ENCODE measurements at regions not wholly inside any gene's neighbourhood (a gene's known extent, or its start where the extent isn't known, plus 50 kb on each side); places are given as distances from the start of the nearest gene placed in this dataset.
"Not testable (repeated sequence)": the region's sequence is repeated elsewhere in the genome, so short reads cannot be mapped to it uniquely, and the experiment has no call there.

GRCh38 chr6:9921366-9921765, 493.5 kb downstream of the TFAP2A start:
- no peak for DNase-seq

- no peak for DNase-seq
These were observed 499.9 kb downstream of the TFAP2A start for GRCh38 chr6:9914951-9915350.

- no peak for DNase-seq
These were observed 513.5 kb downstream of the TFAP2A start for GRCh38 chr6:9901376-9901775.

- no peak for DNase-seq
These were observed 518.1 kb downstream of the TFAP2A start for GRCh38 chr6:9896806-9897205.

- no peak for DNase-seq
These were observed 524.0 kb downstream of the TFAP2A start for GRCh38 chr6:9890893-9891292.

GRCh38 chr6:9890469-9890868, 524.4 kb downstream of the TFAP2A start:
- no peak for DNase-seq

- no peak for DNase-seq
These were observed 536.3 kb downstream of the TFAP2A start for GRCh38 chr6:9878535-9878934.

- no peak for DNase-seq
These were observed 539.1 kb downstream of the TFAP2A start for GRCh38 chr6:9875605-9876353.

- no peak for DNase-seq
These were observed 552.2 kb downstream of the TFAP2A start for GRCh38 chr6:9862603-9863167.

GRCh38 chr6:9851541-9852380, 563.1 kb downstream of the TFAP2A start:
- peak; percentile 54 for DNase-seq

- no peak for DNase-seq
These were observed 563.9 kb downstream of the TFAP2A start for GRCh38 chr6:9851006-9851405.

- no peak for DNase-seq
These were observed 566.8 kb downstream of the TFAP2A start for GRCh38 chr6:9848094-9848493.

GRCh38 chr6:9841886-9842725, 572.8 kb downstream of the TFAP2A start:
- peak; percentile 20 for DNase-seq

GRCh38 chr6:9834233-9834632, 580.6 kb downstream of the TFAP2A start:
- DNase-seq: no peak

- DNase-seq: no peak
These were observed 583.1 kb downstream of the TFAP2A start for GRCh38 chr6:9831783-9832182.

- DNase-seq: no peak
These were observed 584.1 kb downstream of the TFAP2A start for GRCh38 chr6:9830808-9831207.

GRCh38 chr6:9825526-9825925, 589.3 kb downstream of the TFAP2A start:
- no peak for DNase-seq

GRCh38 chr6:9810727-9811126, 604.1 kb downstream of the TFAP2A start:
- not testable (repeated sequence) for DNase-seq

GRCh38 chr6:9810286-9810685, 604.6 kb downstream of the TFAP2A start:
- DNase-seq: no peak

- no peak for DNase-seq
These were observed 608.7 kb downstream of the TFAP2A start for GRCh38 chr6:9806195-9806594.

- no peak for DNase-seq
These were observed 613.6 kb downstream of the TFAP2A start for GRCh38 chr6:9801249-9801754.

- no peak for DNase-seq
These were observed 615.3 kb downstream of the TFAP2A start for GRCh38 chr6:9799582-9799981.

- DNase-seq: no peak
These were observed 618.0 kb downstream of the TFAP2A start for GRCh38 chr6:9796827-9797226.

Data from NCI-H69 (cell line).